Mucosa of rectum (tissue), 2 donors: ENCODE measurements at regions not wholly inside any gene's neighbourhood (a gene's known extent, or its start where the extent isn't known, plus 50 kb on each side); places are given as distances from the start of the nearest gene placed in this dataset.

Experiments used
- H3K27ac ChIP-seq, 2 donors: one replicate each; pipeline ENCODE4 v1.7.0; 2013; ENCODE audit warnings: inconsistent platforms in 2 of 2, low read depth in 2 of 2, low read length in 2 of 2
- H3K27me3 ChIP-seq, 2 donors: one replicate each; pipeline ENCODE4 v1.7.0; 2013; ENCODE audit warnings: low read length in 2 of 2; ENCODE audit not compliant: control insufficient read depth in 2 of 2, insufficient read depth in 2 of 2
- H3K36me3 ChIP-seq, 2 donors: one replicate each; pipeline ENCODE4 v1.7.0; 2013; ENCODE audit warnings: low read length in 2 of 2; ENCODE audit not compliant: control insufficient read depth in 2 of 2, insufficient read depth in 2 of 2
- H3K4me1 ChIP-seq, 2 donors: one replicate each; pipeline ENCODE4 v1.7.0; 2013; ENCODE audit warnings: low read length in 2 of 2, mild to moderate bottlenecking in 1 of 2; ENCODE audit not compliant: control insufficient read depth in 2 of 2, insufficient read depth in 2 of 2
- H3K4me3 ChIP-seq, 2 donors: one replicate each; pipeline ENCODE4 v1.7.0; 2013; ENCODE audit warnings: low read length in 2 of 2
- H3K9ac ChIP-seq, 2 donors: one replicate each; pipeline ENCODE4 v1.7.0; 2013; ENCODE audit warnings: low read length in 2 of 2, low read depth in 1 of 2, mild to moderate bottlenecking in 1 of 2
- H3K9me3 ChIP-seq, 2 donors: one replicate each; pipeline ENCODE4 v1.7.0; 2013; ENCODE audit warnings: low read length in 2 of 2; ENCODE audit not compliant: control insufficient read depth in 2 of 2
- donor health status: healthy.
- donor health status: Normal muscosa, but diverticular disease.

- Histone ChIP-seq H3K27ac (no peak overlapping the region), H3K36me3 (no peaks in the 10 kb centered on the region), H3K4me3 (no peak overlapping the region), H3K9ac (no peak overlapping the region), H3K4me1 (no peaks in the 10 kb centered on the region), H3K9me3 (no peaks in the 10 kb centered on the region), H3K27me3 (no peaks in the 10 kb centered on the region)
These were observed 96.8 kb upstream of the C21orf91 start for GRCh38 chr21:17915976-17916375.

- H3K36me3 ChIP-seq = no peaks in the 10 kb centered on the region
- no peaks in the 10 kb centered on the region for H3K27me3 ChIP-seq
- H3K9me3 ChIP-seq = no peaks in the 10 kb centered on the region
- no peak overlapping the region for H3K9ac ChIP-seq
- no peaks in the 10 kb centered on the region for H3K4me1 ChIP-seq
- no peak overlapping the region for H3K4me3 ChIP-seq
- H3K27ac ChIP-seq = no peak overlapping the region
These were observed 92.5 kb upstream of the C21orf91 start for GRCh38 chr21:17911628-17912027.

- Histone ChIP-seq H3K4me1 (no peaks in the 10 kb centered on the region), H3K9ac (no peak overlapping the region), H3K9me3 (no peaks in the 10 kb centered on the region), H3K27me3 (no peaks in the 10 kb centered on the region), H3K27ac (no peak overlapping the region), H3K36me3 (no peaks in the 10 kb centered on the region), H3K4me3 (no peak overlapping the region)
These were observed 84.9 kb upstream of the C21orf91 start for GRCh38 chr21:17903929-17904639.

- H3K9me3 ChIP-seq = no peaks in the 10 kb centered on the region
- H3K27me3 ChIP-seq = no peaks in the 10 kb centered on the region
- H3K4me3 ChIP-seq = no peak overlapping the region
- H3K36me3 ChIP-seq = no peaks in the 10 kb centered on the region
- no peaks in the 10 kb centered on the region for H3K4me1 ChIP-seq
- H3K27ac ChIP-seq = no peak overlapping the region
- no peak overlapping the region for H3K9ac ChIP-seq
These were observed 84.1 kb upstream of the C21orf91 start for GRCh38 chr21:17903029-17903806.

- Histone ChIP-seq H3K4me1 (no peaks in the 10 kb centered on the region), H3K4me3 (no peak overlapping the region), H3K9me3 (no peaks in the 10 kb centered on the region), H3K9ac (no peak overlapping the region), H3K27ac (no peak overlapping the region), H3K27me3 (no peaks in the 10 kb centered on the region), H3K36me3 (no peaks in the 10 kb centered on the region)
These were observed 82.4 kb upstream of the C21orf91 start for GRCh38 chr21:17901458-17902079.

- Histone ChIP-seq H3K27ac (no peak overlapping the region), H3K4me3 (no peak overlapping the region), H3K27me3 (no peaks in the 10 kb centered on the region), H3K9ac (no peak overlapping the region), H3K36me3 (no peaks in the 10 kb centered on the region), H3K4me1 (no peaks in the 10 kb centered on the region), H3K9me3 (no peaks in the 10 kb centered on the region)
These were observed 81.8 kb upstream of the C21orf91 start for GRCh38 chr21:17900990-17901385.

- no peak overlapping the region for H3K4me3 ChIP-seq
- no peak overlapping the region for H3K27ac ChIP-seq
- H3K9ac ChIP-seq = no peak overlapping the region
- no peaks in the 10 kb centered on the region for H3K9me3 ChIP-seq
- H3K27me3 ChIP-seq = no peaks in the 10 kb centered on the region
- H3K4me1 ChIP-seq = no peaks in the 10 kb centered on the region
- no peaks in the 10 kb centered on the region for H3K36me3 ChIP-seq
These were observed 81.3 kb upstream of the C21orf91 start for GRCh38 chr21:17900281-17900989.

- Histone ChIP-seq H3K36me3 (no peaks in the 10 kb centered on the region), H3K4me1 (no peaks in the 10 kb centered on the region), H3K27ac (no peak overlapping the region), H3K4me3 (no peak overlapping the region), H3K27me3 (no peaks in the 10 kb centered on the region), H3K9me3 (no peaks in the 10 kb centered on the region), H3K9ac (no peak overlapping the region)
These were observed 70.0 kb upstream of the C21orf91 start for GRCh38 chr21:17889171-17889570.

GRCh38 chr21:17869115-17869514 is 50.0 kb upstream of the C21orf91 start:
- H3K9me3 ChIP-seq = no peaks in the 10 kb centered on the region
- H3K4me1 ChIP-seq = no peaks in the 10 kb centered on the region
- no peak overlapping the region for H3K4me3 ChIP-seq
- no peaks in the 10 kb centered on the region for H3K36me3 ChIP-seq
- no peak overlapping the region for H3K27ac ChIP-seq
- no peaks in the 10 kb centered on the region for H3K27me3 ChIP-seq
- no peak overlapping the region for H3K9ac ChIP-seq
